Dermis blood vessel endothelial cell (primary cell): ENCODE measurements at regions not wholly inside any gene's neighbourhood (a gene's known extent, or its start where the extent isn't known, plus 50 kb on each side); places are given as distances from the start of the nearest gene placed in this dataset.
A peak's percentile ranks its signal among the peaks of the same experiment; 100 is the strongest.

Experiments
- DNase-seq: peaks from one replicate; pipeline ENCODE4 v3.0.0; 2010

DNA sequence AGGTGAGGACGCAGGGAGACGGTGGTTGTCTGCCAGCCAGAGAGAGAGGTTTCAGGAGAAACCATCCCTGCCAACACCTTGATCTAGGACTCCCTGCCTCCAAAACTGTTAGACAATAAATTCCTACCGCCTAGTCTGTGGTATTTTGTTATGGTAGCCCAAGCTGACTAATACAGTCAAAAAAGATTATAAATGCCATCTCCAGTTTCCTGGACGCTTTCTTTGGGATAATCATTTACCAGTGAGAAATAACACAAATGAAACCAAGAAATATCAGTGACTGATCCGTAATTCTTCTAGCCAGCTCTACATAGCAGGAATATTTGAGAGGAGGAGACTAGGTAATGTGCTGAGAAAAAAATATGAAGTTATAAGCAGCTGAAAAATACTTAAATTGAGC is 707.8 kb upstream of the LMCD1 start:
- DNase-seq, result no peak

- no peak for DNase-seq
Observed at GRCh38 chr3:7798276-7798675, 703.3 kb upstream of the LMCD1 start.

GRCh38 chr3:7800006-7800780 is 701.4 kb upstream of the LMCD1 start:
- peak; percentile 30 for DNase-seq

DNA sequence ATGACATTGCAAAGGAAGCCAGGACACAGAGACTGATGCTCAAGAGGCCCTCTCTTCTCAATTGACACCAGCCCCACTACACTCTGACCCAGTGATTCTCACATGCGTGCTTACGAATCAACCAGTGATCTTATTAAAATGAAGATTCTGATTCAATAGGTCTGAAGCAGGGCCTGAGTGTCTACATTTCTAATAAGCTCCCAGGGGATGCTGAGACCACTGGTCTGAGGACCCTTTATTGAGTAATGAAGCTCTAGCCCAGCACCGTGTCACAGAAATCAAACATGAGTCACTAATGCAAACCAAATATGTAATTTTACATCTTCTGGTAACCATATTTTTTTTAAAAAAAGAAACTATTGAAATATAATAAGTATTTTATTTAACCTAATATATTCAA is 689.1 kb upstream of the LMCD1 start:
- no peak for DNase-seq

GRCh38 chr3:7813365-7813764 is 688.3 kb upstream of the LMCD1 start:
- DNase-seq, result no peak

DNA sequence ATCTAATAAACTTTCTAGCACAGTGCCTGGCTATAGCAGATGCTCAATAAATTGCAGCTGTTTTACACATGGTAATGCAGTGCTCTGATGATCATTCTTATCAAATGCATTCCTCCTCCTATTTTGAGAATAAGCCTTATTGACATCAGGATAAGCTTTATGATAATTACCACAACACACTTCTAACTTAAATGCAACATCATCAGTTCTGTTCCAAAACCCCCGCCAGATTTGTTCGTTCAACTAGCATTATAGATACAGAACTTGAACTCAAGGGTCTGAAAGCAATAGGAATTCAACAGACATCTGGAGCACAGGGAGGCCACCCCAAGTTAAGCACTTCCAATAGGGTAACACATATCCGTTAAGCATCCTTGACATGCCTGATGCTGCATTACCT is 684.4 kb upstream of the LMCD1 start:
- DNase-seq, result no peak

DNA sequence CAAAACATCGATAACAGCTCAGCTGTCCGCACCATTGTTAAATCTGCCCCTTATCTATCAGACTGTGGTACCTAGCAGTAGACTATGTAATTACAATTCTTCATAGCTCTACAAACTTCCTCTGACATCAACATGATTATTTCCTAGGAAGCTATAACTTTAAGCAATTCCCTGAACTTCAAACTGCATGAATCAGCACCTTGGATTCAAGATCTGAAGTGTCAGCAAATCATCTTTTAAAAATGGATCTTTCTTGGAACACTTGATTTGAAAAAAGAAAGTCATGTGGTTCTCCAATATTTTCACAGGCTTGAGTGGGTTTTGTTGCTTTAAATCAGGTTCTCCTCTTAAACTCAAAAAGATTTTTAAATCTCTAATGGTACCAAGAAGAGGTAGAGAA is 680.7 kb upstream of the LMCD1 start:
- DNase-seq, result no peak

- no peak for DNase-seq
Observed at GRCh38 chr3:7821858-7822257, 679.8 kb upstream of the LMCD1 start.

- DNase-seq, result no peak
Observed at GRCh38 chr3:7841451-7841850, 660.2 kb upstream of the LMCD1 start.

DNA sequence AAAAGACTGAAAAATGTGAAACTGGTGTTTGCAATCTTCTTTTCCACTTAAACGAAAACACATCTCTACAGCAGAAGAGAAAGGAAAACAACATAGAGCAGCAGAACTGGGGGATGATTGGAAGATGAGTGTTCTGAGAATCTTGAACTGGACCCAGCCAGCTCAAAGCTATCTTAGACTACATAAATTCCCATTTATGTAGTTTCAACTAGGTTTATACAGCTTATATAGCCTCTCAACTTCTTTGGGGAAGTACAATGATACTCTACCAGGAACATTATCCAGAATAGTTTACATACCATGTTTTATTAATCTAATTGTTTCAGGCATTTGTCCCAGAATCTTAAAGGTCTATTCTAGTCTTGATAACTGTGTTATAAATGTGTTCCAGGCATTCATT is 658.2 kb upstream of the LMCD1 start:
- no peak for DNase-seq

DNA sequence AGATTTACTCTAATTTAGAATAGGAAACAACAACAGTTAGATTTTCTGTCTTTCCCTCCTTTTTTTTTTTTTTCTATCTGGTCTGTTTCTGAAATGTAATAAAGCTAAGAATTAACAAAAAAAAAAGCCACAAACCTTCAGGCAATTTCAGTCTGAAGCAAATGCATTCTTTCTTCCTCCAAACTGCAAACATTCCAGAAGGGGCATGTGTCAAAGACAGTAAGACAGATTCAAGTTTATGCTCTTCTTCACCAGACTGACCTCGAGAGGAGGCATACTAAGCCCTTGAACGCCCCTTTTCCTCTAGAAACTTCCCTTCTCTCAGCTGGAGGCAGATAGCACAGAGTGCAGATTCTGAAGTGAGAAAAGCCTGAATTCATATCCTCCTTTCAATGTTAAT is 654.6 kb upstream of the LMCD1 start:
- DNase-seq, result no peak

DNA sequence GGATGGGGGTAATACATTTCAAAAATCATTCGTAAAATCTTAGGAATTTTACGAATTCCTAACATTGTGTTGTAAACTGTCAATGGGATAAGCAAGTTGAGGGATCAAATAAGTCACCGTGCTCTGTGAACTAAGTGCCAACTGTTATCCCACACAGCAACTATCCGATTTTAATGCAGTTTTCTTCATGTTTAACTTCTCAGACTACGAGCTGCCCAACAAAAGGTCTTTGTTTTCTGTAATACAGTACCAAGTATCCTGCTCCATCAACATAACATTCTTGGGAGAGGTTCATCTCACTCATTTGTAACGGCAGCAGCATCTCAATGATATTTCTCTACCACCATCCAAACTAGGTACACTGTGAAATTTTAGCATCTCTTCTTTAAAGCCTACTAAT is 654.1 kb upstream of the LMCD1 start:
- no peak for DNase-seq

DNA sequence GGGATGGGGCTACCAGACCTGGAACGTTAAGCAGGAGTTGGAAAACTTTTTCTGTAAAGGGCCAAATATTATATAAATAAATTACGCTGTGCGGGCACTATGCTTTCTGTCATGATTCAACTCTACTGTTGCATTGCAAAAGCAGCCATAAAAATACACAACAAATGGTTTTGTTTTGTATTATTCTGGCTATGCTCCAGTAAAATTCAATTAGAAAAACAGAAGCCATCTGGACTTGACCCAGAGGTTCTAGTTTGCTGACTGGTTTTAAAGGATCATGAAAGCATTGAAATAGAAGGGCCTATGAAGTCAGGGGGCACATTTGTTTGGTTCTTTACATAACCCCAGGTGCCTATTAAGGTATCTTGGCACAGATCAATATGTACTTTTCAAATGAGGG is 647.4 kb upstream of the LMCD1 start:
- DNase-seq, result no peak

- no peak for DNase-seq
Observed at GRCh38 chr3:7854721-7855120, 646.9 kb upstream of the LMCD1 start.

- DNase-seq, result no peak
Observed at GRCh38 chr3:7865611-7866010, 636.0 kb upstream of the LMCD1 start.

GRCh38 chr3:7867587-7867986 is 634.0 kb upstream of the LMCD1 start:
- DNase-seq, result no peak

GRCh38 chr3:7871003-7871560 is 630.5 kb upstream of the LMCD1 start:
- DNase-seq, result no peak

DNA sequence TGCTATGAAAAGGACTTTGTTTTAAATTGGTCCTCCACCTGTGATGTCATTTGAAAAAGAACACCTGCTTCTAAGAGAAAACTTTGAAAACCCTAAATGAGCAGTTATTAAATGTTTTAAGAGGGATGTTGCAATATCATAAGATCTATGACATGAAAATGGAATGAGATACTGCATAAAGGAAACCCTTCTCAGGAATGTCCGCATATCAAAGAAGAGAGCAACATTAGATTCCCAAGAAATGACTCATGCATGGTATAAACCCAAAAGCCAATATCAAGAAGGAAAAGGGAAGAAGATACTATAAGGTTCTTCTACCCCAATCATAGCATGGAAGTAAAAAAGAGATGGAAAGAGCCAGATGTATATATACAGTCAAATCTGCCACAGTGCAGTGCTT is 627.5 kb upstream of the LMCD1 start:
- DNase-seq, result peak; percentile 29

DNA sequence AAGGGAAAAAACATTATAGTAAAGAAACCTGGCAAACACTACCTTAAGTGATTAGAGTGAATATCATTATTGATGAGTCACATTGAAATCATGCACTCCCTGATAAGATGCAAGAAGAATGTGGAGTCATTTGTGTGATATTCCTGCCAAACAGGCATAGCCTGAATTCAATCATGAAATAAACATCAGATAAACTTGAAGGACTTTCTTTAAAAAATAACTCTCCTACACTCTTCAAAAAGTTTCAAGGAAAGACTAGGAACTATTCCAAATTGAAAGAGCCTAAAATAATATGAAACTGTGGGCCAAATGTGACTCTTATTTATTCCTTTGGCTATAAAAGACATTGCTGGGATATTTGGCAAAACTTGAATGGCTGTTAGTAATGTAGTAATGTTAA is 625.7 kb upstream of the LMCD1 start:
- peak; percentile 57 for DNase-seq

DNA sequence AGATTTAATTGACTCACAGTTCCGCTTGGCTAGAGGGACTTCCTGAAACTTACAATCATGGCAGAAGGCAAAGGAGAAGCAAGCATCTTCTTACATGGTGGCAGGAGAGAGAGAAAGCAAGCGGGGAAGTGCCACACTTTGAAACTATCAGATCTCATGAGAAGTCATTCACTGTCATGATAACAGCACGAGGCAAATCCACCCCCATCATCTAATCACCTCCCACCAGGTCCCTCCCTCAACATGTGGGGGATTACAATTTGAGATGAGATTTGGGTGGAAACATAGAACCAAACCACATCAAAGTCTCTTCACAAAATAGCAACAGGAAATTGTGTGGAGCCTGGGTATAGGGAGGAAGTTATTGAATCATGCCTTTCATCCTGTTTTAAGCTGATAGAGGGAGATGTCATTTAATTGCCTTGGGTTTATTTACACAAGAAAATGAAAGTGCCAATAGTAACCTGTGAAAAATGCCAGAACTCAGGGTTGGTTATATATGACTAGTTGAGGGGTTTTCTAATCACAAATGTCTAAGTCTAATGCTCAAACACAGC is 624.8 kb upstream of the LMCD1 start:
- DNase-seq, result peak; percentile 41

- peak; percentile 23 for DNase-seq
Observed at GRCh38 chr3:7877312-7877711, 624.3 kb upstream of the LMCD1 start.

GRCh38 chr3:7879572-7879971 is 622.1 kb upstream of the LMCD1 start:
- no peak for DNase-seq

GRCh38 chr3:7881946-7882345 is 619.7 kb upstream of the LMCD1 start:
- no peak for DNase-seq

DNA sequence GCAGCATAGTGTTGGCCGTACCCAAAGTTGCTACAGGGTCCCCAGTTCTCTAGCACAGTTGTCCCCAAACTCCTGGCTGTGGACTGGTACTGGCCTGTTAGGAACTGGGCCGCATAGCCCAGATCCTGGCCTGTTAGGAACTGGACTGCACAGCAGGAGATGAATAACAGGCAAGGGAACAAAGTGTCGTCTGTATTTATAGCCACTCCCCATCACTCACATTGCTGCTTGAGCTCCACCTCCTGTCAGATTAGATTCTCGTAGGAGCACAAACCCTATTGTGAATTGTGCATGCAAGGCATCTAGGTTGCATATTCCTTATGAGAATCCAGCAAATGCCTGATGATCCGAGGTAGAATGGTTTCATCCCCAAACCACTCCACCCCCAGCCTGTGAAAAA is 604.0 kb upstream of the LMCD1 start:
- DNase-seq, result no peak

GRCh38 chr3:7913283-7913682 is 588.3 kb upstream of the LMCD1 start:
- no peak for DNase-seq
